Suppressor macrophage (primary cell): ENCODE measurements at regions not wholly inside any gene's neighbourhood (a gene's known extent, or its start where the extent isn't known, plus 50 kb on each side); places are given as distances from the start of the nearest gene placed in this dataset.

Source experiments
- DNase-seq, 4 experiments: peaks; one replicate each; pipeline ENCODE4 v3.0.0-alpha.2; 2020 to 2022

DNA sequence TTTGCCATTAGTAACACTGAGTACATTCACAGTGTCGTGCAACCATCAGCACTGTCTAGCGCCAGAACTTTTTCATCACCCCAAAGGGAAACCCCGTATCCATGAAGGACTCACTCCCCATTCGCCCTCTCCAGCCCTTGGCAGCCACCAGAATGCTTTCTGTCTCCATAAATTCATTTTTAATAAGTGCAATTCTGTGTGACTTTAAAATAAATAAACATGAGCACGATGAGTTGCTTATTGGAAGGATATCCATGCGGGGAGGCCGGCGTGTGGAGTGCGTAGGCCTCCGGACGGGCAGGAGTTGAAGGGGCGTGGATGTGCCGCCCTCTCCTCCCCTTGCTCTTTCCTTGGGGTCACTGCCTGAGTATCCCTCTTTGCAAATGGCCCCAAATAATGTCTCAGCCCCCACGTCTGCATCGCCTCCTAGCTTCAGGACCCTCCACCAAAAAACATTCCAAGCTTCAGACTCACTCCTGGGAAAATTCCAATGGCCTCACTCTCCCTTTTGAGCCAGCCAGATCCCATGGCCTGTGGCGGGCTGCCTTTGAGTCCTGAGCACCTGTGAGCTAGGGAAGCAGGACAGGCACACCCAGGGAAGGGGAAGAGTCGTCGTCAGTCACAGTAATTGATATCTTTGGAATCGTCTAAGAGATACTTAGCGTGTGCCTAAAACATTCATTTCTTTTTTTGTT lies 306.3 kb downstream of the SEC14L1 start:
- no peak for DNase-seq

DNA sequence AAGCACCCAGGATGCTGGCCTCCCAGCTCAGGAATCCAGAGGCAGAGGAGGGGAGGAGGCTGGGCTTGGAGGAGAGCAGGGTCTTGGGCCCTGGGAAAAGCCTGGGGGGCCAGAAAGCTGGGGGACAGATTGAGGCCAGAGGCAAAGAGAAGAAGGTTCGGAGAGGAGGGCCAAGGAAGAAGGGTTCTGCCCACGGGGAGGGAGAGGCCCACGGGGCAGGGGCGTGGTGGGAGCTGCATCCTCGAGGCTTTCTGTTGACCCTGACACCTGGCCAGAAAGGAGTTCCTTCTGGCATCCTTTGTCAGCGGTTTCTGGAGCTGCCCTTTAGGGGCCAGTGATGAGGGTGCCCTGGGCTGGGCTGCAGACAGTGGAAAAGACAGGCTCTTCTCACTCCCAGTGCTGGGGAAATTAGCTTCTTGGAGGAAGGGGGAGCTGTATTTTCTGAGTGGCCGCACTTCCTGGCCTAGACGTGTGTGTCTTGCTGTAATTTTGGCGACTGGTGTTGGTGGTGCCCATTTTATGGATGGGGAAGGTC lies 308.7 kb downstream of the SEC14L1 start:
- DNase-seq: no peak

DNA sequence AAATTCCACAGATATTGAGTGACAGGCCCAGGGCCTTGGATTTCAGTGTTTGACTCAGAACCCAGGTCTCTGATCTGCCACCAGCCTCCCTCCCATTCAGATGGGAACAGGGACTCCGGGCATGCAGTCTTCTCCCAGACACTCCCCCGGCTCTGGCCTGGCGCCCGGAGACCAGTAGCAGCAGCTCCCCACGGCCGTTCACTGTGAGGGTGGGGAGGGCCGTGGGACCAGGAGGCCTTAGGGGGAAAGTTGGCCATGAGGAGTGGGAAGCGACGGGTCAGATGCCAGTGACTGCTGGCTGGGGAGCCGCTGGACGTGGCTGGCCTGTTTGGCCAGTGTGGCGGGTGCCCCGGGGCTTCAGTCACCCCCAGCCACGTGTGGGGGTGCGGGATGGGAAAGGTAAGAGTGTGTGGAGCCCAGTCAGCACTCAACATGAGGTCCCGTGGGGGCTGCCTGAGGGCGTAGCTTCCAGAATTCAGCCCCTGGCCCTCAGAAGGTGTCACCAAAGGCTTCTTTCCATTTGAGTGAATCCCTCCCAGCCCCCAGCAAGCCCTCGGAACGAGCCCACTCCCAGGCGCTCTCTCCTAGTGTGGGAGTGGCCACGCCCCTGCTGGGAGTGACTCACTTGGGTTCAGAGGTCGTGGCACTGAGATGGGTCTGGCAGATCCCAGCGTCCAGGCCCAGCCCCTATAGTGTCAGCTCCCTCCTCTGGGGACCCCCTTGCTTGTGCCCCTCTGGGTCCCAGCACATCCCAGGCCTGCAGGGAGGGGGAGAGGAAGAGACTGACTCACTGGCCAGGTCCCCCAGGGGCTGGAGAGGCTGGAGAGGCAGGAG lies 309.4 kb downstream of the SEC14L1 start:
- DNase-seq: peak in 3 of 4 experiments; percentile 56 to 68 (median 58)

DNA sequence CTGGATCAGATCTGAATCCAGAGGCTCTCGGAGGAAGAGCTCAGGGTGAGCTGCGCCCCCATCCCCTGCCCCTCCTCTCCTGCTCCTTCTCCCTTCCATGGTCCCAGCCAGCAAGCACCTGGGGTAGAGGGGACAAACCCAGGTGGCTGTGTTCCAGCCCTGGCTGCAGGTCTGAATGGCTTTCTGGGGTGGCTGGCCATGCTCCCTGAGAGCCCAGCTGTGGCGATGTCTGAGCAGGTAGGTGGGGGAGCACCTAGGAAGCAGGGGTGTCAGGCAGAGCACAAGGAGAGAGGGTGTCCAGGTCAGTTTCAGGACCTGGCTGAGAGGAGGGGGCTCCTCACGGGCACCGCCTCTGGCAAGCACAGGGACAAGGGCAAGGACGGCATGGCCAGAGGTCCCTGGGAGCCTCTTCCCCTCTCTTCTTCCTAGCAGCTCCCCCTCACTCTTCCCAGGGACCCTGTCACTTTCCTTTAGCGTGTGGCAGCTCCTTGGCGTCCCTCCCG lies 310.0 kb downstream of the SEC14L1 start:
- DNase-seq: no peak

GRCh38 chr17:77451245-77451893 lies 310.6 kb downstream of the SEC14L1 start:
- peak; percentile 62 to 84 (median 72) for DNase-seq

GRCh38 chr17:77451894-77452852 lies 311.4 kb downstream of the SEC14L1 start:
- peak in 2 of 4 experiments; percentile 40 to 51 for DNase-seq

DNA sequence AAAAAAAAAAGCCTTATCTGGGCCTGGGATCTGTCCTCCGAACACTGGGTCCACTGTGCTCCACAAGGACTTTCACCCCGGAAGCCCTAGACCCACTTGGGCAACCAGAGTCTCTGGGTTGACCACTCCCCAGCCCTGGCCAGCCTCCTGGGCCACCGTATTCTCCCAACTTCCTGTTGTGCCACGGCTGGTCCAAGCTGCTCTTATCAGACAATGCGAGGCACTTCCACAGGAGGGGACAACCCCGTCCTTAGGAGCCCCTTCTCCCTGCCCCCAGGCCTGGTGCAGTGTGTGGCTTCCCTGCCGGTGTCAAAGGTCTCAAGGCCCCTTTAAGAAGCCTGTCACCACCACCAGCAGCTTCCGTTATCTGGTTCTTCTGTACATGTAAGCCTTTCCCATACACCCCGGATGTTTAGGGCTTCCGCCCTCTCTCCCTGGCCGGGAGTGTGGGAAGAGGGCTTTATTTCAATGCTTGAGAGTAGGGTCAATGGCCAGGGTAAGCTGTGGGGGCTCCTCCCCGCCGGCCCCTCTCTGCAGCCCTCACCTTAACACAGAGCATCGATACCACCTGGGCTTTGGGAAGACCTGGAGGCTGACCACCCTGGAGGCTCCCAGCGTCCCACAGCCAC lies 313.0 kb downstream of the SEC14L1 start:
- DNase-seq: peak; percentile 63 to 77 (median 74)

DNA sequence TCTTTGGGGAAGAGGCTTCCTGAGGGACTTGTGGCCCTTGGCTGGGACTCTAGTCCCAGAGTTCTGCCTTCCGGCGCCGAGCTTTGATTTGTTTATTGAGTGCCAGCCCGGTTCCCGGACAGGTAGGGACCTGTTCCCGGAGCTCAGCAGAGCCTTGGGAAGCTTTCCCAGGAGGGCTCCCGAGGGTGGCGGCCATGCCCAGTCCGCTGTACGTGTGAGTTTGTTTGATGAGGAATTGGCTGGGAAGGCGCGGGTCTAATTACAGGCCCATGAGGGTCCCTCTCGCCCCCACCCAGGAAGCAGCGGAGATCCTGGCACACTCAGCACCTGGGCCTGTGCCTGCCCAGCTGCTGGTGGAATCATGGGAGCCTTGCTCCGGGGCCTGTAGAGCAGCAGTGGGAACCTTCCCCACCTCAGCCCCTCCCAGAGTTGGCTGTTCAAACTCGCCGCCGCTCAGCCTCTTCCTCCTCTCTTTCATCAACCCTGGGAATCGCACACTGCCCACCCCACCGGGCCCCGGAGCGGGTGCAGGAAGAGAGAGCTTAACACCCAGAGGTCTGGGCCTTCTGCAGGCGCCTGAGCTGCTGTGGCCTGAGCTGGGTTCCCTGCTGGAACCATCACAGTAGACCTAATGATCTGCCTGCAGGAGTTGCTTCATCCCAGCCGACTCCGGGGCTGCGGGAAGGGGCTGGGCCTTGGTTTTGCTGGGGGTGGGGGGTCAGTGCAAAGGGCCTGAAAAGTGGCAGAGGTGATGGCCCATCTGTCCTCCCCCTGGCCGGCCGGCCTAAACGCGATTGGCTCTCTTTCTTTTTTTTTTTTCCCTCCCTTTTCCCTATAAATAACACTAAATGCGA lies 313.7 kb downstream of the SEC14L1 start:
- DNase-seq: peak in 1 of 4 experiments; percentile 43

- DNase-seq: no peak
Observed at GRCh38 chr17:77455111-77455890, 314.5 kb downstream of the SEC14L1 start.

DNA sequence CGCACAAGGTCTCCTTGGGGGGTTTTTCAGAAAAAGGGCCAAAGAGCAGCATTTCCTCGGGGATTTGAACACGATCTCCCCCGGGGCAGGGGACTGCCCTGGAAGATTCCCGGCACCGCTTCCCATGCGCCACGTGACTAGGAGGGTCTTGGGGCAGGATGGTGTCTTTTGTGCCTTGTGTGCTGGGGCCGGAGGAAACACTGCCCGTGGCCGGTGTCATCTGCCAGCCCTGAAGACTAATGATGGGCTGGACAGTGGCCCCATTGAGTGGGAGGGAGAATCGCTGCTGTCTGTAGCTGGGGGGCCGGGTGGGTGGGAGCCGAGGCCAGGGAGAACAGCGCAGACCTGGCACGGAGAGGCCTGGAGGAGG lies 315.1 kb downstream of the SEC14L1 start:
- no peak for DNase-seq

DNA sequence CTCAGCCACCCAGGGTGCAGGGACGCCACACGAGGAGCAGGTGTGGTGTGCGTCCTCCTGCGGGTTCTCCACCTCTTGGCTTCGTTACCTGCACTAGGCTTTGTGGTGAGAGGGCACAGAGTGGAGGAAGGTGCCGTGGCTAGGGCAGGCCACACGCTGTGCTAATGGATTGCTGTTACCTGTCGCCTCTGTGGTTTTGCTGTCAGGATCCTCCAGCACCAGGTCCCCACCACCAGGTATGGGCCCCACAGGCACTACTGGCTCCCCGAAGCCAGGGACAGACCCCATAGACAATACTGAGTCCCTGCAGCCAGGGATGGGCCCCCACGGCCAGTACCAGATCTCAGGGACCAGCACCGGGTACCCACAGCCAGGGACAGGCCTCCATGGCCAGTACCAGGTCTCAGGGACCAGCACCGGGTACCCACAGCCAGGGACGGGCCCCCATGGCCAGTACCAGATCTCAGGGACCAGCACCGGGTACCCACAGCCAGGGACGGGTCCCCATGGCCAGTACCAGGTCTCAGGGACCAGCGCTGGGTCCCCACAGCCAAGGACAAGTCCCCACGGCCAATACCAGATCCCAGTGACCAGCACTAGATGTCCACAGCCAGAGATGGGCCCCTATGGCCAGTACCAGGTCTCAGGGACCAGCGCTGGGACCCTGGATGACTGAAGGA lies 315.6 kb downstream of the SEC14L1 start:
- DNase-seq: no peak

- peak; percentile 46 to 70 (median 62) for DNase-seq
Observed at GRCh38 chr17:77456951-77457548, 316.3 kb downstream of the SEC14L1 start.

- DNase-seq: no peak
Observed at GRCh38 chr17:77457572-77458201, 316.9 kb downstream of the SEC14L1 start.

GRCh38 chr17:77458202-77459017 lies 317.6 kb downstream of the SEC14L1 start:
- DNase-seq: no peak

DNA sequence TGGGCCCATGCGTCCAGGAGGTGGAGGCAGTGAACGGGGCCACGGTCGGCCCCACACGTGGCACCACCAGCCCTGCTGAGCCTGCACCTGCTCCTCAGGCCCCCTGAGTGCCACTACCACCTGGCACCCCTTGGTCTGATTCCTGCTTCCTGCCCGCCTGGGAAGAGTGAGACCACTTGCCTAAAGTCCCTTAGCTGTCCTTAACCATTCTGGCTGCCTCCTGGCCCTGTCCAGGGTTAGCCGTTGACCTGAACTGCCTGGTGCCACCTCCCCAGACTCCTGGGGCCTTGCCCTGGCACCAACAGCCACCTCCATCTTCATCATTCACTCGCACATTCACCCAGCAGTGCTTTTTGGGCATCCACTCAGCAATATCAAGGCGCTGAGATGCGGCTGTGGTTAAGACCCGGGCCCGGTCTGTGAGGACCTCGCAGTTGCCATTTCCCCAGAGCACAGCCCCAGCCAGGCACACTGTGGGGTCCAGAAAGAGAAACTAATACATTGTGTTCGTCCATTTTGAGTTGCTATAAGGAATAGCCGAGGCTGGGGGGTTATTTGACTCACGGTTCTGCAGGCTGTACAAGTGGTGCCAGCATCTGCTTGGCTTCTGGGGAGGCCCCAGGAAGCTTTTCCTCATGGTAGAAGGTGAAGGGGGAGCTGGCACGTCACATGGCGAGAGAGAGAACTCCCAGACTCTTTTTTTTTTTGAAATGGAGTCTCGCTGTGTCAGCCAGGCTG lies 318.4 kb downstream of the SEC14L1 start:
- no peak for DNase-seq

DNA sequence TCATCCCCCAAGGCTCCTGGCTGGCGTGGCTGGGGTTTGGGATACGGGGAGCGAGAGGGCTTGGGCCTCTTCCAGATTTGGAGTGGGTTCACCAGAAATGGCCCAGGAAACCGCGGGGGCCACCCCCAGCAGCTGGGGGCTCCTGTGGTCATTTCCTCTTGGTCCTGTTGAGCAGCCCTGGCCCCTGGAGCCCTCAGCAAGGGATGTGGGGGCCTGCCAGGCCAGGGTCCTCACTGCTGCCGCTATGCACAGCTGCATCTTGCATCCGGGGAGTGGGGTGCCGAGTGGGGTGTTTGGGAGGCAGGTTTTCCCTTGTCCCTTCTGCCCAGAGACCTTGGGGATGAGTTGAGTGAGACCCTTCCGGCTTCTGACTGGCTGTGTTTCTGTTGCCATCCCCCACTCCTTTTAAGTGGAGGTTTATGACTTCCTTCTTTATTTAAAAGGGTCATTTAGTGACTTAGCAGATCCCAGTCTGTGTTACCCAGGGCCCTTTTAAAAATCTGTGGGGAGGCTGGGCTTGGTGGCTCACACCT lies 319.8 kb downstream of the SEC14L1 start:
- DNase-seq: peak in 3 of 4 experiments; percentile 54 to 73 (median 59)
